Fibroblast of lung (primary cell): ENCODE measurements at regions not wholly inside any gene's neighbourhood (a gene's known extent, or its start where the extent isn't known, plus 50 kb on each side); places are given as distances from the start of the nearest gene placed in this dataset.

Experiments
- DNase-seq, 2 donors: peaks; one replicate each; pipeline versions ENCODE4 v3.0.0 to v3.0.0-alpha.2; 2010; ENCODE audit warnings: low read depth in 2 of 2
- H2AFZ ChIP-seq: 2 replicates; pipeline ENCODE4 v1.5.1; 2012; ENCODE audit warnings: low read length, control low read depth, inconsistent platforms
- H3K27ac ChIP-seq: 2 replicates; pipeline ENCODE4 v1.5.1; 2011; ENCODE audit warnings: low read length, control low read depth; ENCODE audit not compliant: insufficient read depth
- H3K27me3 ChIP-seq: 2 replicates; pipeline ENCODE4 v1.5.1; 2011; ENCODE audit warnings: mild to moderate bottlenecking, low read length; ENCODE audit not compliant: control insufficient read depth, insufficient read depth
- H3K36me3 ChIP-seq: 2 replicates; pipeline ENCODE4 v1.5.1; 2011; ENCODE audit warnings: low read length; ENCODE audit not compliant: control insufficient read depth, insufficient read depth
- H3K4me1 ChIP-seq: 2 replicates; pipeline ENCODE4 v1.5.1; 2011; ENCODE audit warnings: low read length; ENCODE audit not compliant: control insufficient read depth, insufficient read depth; ENCODE audit errors: extremely low read depth
- H3K4me2 ChIP-seq: 2 replicates; pipeline ENCODE4 v1.5.1; 2011; ENCODE audit warnings: low read length, control low read depth; ENCODE audit not compliant: insufficient read depth; ENCODE audit errors: extremely low read depth
- H3K4me3 ChIP-seq, 4 experiments: fragments of 200-600 bp in 1 of 4; sonication (generic) in 1 of 4; replicated peaks in 1 of 4; 2 replicates each; pipeline ENCODE4 v1.5.1; 2011 to 2016; ENCODE audit warnings: low read length in 4 of 4, low read depth in 3 of 4, mild to moderate bottlenecking in 3 of 4, control low read depth in 2 of 4, inconsistent platforms in 1 of 4, mixed read lengths in 1 of 4; ENCODE audit not compliant: insufficient read depth in 1 of 4; ENCODE audit errors: control extremely low read depth in 1 of 4
- H3K79me2 ChIP-seq: 2 replicates; pipeline ENCODE4 v1.5.1; 2012; ENCODE audit warnings: mild to moderate bottlenecking, low read length, inconsistent platforms; ENCODE audit not compliant: control insufficient read depth, insufficient read depth
- H3K9ac ChIP-seq: 2 replicates; pipeline ENCODE4 v1.5.1; 2011; ENCODE audit warnings: mild to moderate bottlenecking, low read length, control low read depth; ENCODE audit not compliant: insufficient read depth
- H3K9me3 ChIP-seq: 2 replicates; pipeline ENCODE4 v1.5.1; 2012; ENCODE audit warnings: low read depth, low read length; ENCODE audit not compliant: control insufficient read depth, insufficient read depth
- H4K20me1 ChIP-seq: 2 replicates; pipeline ENCODE4 v1.5.1; 2011; ENCODE audit warnings: low read length; ENCODE audit not compliant: control insufficient read depth, insufficient read depth; ENCODE audit errors: extremely low read depth
- EZH2 ChIP-seq: IDR thresholded peaks from 2 replicates; pipeline ENCODE4 v1.5.1; 2012; ENCODE audit warnings: low read length, control low read depth, mild to moderate bottlenecking; ENCODE audit errors: missing control alignments
- TF ChIP-seq, protein P1 (sequence below), 2 donors: IDR thresholded peaks in 1 of 2; conservative IDR thresholded peaks in 1 of 2; 1 replicate in 1 of 2; 2 replicates in 1 of 2; pipeline ENCODE4 v1.5.1; 2011 to 2012; ENCODE audit warnings: low read length in 2 of 2, control low read depth in 1 of 2, inconsistent platforms in 1 of 2, low read depth in 1 of 2, mild to moderate bottlenecking in 1 of 2

DNA sequence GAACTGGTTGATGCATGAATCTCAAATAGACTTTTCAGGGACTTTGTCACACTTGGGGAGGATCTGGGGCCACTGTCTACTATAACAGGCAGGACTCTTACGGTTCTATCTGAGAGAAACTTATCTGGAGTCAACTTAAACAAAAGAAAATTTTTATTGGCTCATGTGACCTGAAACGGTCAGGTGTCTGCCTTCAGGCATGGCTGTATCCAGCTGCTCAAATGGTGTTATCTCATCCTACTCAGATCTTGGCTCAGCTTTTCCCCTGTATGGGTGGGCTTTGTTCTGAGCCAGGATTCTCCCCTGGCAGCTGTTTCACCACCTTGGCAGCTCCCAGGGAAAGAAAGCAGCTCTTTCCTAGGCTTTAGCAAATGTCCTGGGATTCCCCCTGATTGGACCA lies 183.2 kb upstream of the MYL2 start:
- no peak overlapping the region for H2AFZ ChIP-seq
- H3K27ac ChIP-seq = no peak overlapping the region
- no peak overlapping the region for H3K4me3 ChIP-seq
- H3K27me3 ChIP-seq = no peaks in the 10 kb centered on the region
- no peak for DNase-seq
- no peak overlapping the region for H3K9ac ChIP-seq
- no peak overlapping the region for H3K4me2 ChIP-seq
- no peaks in the 10 kb centered on the region for H3K36me3 ChIP-seq
- H3K4me1 ChIP-seq = no peaks in the 10 kb centered on the region
- no peaks in the 10 kb centered on the region for H3K9me3 ChIP-seq
- H4K20me1 ChIP-seq = no peaks in the 10 kb centered on the region
- no peak for TF ChIP-seq EZH2
- no peaks in the 10 kb centered on the region for H3K79me2 ChIP-seq

DNA sequence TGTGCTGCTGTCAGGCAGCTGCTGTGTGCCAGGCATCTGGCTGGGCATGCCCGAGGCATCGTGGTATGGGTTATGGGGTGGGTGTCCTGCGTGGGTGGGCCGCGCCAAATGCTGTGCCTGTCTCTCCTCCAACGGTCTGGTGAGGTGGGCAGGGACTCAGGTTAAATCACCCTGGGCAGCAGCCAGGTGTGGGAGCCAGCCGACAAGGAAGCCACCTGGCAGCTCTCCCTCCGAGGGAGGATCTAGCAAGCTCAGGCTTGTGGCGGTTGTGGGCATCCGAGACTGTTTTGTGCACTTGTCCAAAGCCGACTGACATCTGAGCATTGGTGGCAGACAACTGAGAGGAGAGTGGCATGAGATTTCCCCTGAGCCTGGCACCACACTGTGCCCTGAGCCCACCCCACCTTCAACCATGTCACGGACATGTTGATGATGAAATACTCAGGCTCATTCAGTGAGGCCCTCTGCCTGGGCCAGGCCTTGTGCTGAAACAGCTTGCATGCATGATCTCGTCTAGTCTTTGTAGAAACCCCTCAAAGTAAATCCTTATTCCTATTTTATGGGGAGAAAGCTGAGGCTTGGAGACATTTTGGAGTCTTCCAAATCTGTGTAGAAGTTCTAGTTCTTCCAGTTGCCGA lies 181.8 kb upstream of the MYL2 start:
- no peaks in the 10 kb centered on the region for H4K20me1 ChIP-seq
- H3K4me1 ChIP-seq = no peaks in the 10 kb centered on the region
- no peak overlapping the region for H3K4me3 ChIP-seq
- H3K4me2 ChIP-seq = no peak overlapping the region
- H3K79me2 ChIP-seq = no peaks in the 10 kb centered on the region
- TF ChIP-seq, protein P1, sequence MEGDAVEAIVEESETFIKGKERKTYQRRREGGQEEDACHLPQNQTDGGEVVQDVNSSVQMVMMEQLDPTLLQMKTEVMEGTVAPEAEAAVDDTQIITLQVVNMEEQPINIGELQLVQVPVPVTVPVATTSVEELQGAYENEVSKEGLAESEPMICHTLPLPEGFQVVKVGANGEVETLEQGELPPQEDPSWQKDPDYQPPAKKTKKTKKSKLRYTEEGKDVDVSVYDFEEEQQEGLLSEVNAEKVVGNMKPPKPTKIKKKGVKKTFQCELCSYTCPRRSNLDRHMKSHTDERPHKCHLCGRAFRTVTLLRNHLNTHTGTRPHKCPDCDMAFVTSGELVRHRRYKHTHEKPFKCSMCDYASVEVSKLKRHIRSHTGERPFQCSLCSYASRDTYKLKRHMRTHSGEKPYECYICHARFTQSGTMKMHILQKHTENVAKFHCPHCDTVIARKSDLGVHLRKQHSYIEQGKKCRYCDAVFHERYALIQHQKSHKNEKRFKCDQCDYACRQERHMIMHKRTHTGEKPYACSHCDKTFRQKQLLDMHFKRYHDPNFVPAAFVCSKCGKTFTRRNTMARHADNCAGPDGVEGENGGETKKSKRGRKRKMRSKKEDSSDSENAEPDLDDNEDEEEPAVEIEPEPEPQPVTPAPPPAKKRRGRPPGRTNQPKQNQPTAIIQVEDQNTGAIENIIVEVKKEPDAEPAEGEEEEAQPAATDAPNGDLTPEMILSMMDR (conservative IDR thresholded peaks at IDR 0.05 in 1 of 2, IDR thresholded peaks at IDR 0.05 in 1 of 2; ENCODE audit: low read depth in 1 of 2, low read length in 2 of 2) = no peak
- TF ChIP-seq EZH2 = no peak
- H3K27ac ChIP-seq = no peak overlapping the region
- H3K27me3 ChIP-seq = no peaks in the 10 kb centered on the region
- H3K36me3 ChIP-seq = no peaks in the 10 kb centered on the region
- no peak overlapping the region for H2AFZ ChIP-seq
- no peak for DNase-seq
- H3K9ac ChIP-seq = no peak overlapping the region
- no peaks in the 10 kb centered on the region for H3K9me3 ChIP-seq

DNA sequence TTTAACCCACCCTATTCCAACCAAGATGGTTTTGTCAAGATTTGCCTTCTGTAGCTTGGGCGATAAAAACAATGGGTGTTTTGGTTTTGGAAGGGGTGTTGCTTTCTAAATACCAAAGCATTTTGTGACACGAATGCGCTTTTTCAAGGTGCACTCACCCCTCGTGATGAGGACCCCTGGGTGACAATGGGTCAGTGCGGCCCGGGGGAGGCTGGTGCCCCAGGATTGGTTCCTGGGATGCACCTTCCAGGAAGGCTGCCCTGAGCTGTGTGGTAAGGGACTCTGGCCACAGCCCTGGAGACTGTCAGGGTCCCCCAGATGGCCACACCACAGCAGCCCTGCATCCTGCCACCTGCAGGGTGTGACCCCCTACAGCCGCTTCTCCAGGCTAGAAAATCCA lies 180.6 kb upstream of the MYL2 start:
- Histone ChIP-seq H3K36me3 (no peaks in the 10 kb centered on the region), H2AFZ (no peak overlapping the region), H3K4me2 (no peak overlapping the region), H3K9ac (no peak overlapping the region), H3K9me3 (no peaks in the 10 kb centered on the region), H3K4me3 (no peak overlapping the region), H3K27me3 (no peaks in the 10 kb centered on the region), H4K20me1 (no peaks in the 10 kb centered on the region), H3K4me1 (no peaks in the 10 kb centered on the region), H3K79me2 (no peaks in the 10 kb centered on the region), H3K27ac (no peak overlapping the region)
- DNase-seq = no peak
- no peak for TF ChIP-seq EZH2
- TF ChIP-seq, protein P1 (conservative IDR thresholded peaks at IDR 0.05 in 1 of 2, IDR thresholded peaks at IDR 0.05 in 1 of 2; ENCODE audit: low read depth in 1 of 2, low read length in 2 of 2) = no peak
